BE2C (cell line): ENCODE measurements at regions not wholly inside any gene's neighbourhood (a gene's known extent, or its start where the extent isn't known, plus 50 kb on each side); places are given as distances from the start of the nearest gene placed in this dataset.

Source experiments
- DNase-seq: peaks from one replicate; pipeline ENCODE4 v3.0.0-alpha.2; 2020
- H3K27me3 ChIP-seq: fragments of 250-450 bp; sonication (Bioruptor Pico); 2 replicates; pipeline ENCODE4 v1.5.1; 2020; ENCODE audit warnings: mild to moderate bottlenecking
- H3K36me3 ChIP-seq: fragments of 250-450 bp; sonication (Bioruptor Pico); 2 replicates; pipeline ENCODE4 v1.5.1; 2020; ENCODE audit warnings: mild to moderate bottlenecking
- H3K4me1 ChIP-seq: fragments of 250-450 bp; sonication (Bioruptor Pico); 2 replicates; pipeline ENCODE4 v1.5.1; 2020
- H3K4me3 ChIP-seq: 2 replicates; pipeline ENCODE4 v1.5.1; 2011; ENCODE audit warnings: low read depth, low read length
- H3K9me3 ChIP-seq: fragments of 250-450 bp; sonication (Bioruptor Pico); 2 replicates; pipeline ENCODE4 v1.5.1; 2020
- TF ChIP-seq, protein P1 (sequence below): IDR thresholded peaks from 2 replicates; pipeline ENCODE4 v1.5.1; 2012; ENCODE audit warnings: mild to moderate bottlenecking, low read depth, low read length

DNA sequence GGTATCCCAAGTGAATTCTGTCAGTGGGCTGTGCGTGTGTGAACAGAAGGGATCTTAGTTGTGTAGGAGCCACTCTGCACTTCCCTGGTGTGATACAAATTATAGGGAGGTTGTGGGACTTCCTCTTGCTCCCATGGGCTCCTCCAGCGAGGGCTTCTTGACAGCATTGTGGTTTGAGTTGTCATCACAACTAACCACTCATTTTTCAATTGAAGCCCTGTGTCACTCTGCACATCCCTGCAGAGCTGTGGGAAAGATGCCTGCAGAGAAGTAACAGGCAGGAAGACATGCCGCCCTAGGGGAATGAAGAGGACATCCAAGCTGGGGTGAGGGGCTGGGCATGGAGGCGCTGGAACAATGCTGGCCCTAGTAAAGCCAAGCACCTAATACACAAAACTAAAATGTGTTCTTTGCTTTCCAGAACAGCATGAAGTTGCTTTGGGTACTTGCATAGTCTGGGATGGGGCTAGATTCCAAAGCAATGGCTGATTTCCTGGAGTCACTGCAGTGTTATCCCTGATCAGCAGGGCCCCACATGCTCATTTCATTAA lies 692.5 kb downstream of the TOX3 start:
- DNase-seq, result no peak
- Histone ChIP-seq H3K36me3 (no peaks in the 10 kb centered on the region), H3K9me3 (no peaks in the 10 kb centered on the region), H3K4me1 (no peaks in the 10 kb centered on the region), H3K27me3 (no peaks in the 10 kb centered on the region), H3K4me3 (no peak overlapping the region)
- TF ChIP-seq, protein P1, sequence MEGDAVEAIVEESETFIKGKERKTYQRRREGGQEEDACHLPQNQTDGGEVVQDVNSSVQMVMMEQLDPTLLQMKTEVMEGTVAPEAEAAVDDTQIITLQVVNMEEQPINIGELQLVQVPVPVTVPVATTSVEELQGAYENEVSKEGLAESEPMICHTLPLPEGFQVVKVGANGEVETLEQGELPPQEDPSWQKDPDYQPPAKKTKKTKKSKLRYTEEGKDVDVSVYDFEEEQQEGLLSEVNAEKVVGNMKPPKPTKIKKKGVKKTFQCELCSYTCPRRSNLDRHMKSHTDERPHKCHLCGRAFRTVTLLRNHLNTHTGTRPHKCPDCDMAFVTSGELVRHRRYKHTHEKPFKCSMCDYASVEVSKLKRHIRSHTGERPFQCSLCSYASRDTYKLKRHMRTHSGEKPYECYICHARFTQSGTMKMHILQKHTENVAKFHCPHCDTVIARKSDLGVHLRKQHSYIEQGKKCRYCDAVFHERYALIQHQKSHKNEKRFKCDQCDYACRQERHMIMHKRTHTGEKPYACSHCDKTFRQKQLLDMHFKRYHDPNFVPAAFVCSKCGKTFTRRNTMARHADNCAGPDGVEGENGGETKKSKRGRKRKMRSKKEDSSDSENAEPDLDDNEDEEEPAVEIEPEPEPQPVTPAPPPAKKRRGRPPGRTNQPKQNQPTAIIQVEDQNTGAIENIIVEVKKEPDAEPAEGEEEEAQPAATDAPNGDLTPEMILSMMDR, result no peak

DNA sequence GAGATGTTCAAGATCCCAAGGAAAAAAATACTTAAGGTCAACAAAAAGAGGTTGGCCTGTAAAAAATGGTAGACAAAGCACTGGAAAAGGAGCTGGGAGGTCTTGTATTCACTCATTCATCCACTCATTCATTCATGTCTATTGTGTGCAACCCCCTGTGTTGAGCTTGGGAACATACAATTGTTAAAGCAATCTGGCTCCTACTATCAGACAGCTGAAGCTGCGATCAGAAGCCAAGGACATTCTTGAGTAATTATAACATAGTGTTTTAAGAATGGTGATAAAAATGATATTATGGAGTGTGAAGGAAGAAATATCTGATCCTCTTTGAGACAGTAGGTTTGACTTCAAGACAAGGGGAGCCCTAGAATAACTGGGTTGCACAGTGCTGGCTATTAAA lies 693.4 kb downstream of the TOX3 start:
- TF ChIP-seq, protein P1, result no peak
- H3K9me3 ChIP-seq, result no peaks in the 10 kb centered on the region
- H3K27me3 ChIP-seq, result no peaks in the 10 kb centered on the region
- no peaks in the 10 kb centered on the region for H3K36me3 ChIP-seq
- H3K4me1 ChIP-seq, result no peaks in the 10 kb centered on the region
- DNase-seq, result no peak
- no peak overlapping the region for H3K4me3 ChIP-seq

DNA sequence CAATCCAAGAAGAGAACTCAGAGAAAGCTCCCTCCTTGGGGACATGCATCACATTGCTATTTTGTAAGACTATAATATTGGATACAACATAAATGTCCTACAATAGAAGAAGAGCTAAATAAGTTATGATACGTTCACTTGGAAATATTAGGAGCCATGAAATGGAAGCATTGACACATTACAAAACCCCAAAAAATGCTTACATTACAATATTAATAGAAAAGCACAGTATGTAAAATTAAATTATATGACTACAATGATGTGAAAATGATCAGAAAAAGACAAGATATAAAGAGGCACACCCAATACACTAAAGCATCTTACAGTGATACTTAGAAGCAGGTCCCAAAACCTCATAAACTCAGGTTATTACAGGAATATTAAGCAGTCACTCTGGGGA lies 694.1 kb downstream of the TOX3 start:
- Histone ChIP-seq H3K4me1 (no peaks in the 10 kb centered on the region), H3K9me3 (no peaks in the 10 kb centered on the region), H3K27me3 (no peaks in the 10 kb centered on the region), H3K36me3 (no peaks in the 10 kb centered on the region), H3K4me3 (no peak overlapping the region)
- TF ChIP-seq, protein P1, result no peak
- DNase-seq, result no peak

DNA sequence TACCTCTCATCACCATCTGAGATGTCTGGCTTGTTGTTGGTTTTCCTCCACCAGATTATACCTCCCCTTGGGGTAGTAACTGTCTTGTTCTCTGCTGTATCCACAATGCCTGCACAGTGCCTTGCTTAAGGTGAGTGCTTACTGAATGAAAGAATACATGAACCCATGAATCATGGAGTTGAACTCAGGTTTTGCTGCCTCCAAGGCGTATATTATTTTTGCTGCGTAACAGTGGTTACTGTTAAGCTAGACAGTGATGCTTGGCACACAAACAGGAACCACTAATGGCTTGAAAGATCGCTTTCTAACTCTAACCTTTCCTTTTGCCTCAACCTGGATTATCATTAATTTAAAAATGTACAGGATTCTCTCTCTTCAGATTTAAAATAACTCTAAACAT lies 695.8 kb downstream of the TOX3 start:
- Histone ChIP-seq H3K36me3 (no peaks in the 10 kb centered on the region), H3K4me3 (no peak overlapping the region), H3K4me1 (no peaks in the 10 kb centered on the region), H3K9me3 (no peaks in the 10 kb centered on the region), H3K27me3 (no peaks in the 10 kb centered on the region)
- TF ChIP-seq, protein P1, result no peak
- no peak for DNase-seq

DNA sequence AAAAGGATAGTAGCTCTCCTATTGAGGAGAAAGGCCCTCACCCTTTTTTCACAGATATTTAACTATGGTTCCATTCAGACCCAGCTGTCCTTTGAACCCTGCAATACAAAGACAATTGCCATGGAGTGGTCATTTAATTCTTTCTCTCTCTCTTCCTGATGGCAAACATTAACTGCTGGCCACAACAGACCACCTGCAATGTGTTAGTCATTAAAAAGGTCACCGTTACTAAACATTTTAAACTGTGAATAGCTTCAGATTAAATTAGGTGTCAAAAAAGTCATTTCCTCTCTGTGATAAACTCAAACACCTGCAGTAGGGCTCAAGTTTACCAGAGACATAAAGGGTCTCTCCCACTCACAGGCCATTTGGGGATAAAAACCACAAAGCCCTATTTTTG lies 697.2 kb downstream of the TOX3 start:
- Histone ChIP-seq H3K27me3 (no peaks in the 10 kb centered on the region), H3K36me3 (no peaks in the 10 kb centered on the region), H3K4me3 (no peak overlapping the region), H3K9me3 (no peaks in the 10 kb centered on the region; the same call in 1 of the 2 replicates), H3K4me1 (no peaks in the 10 kb centered on the region)
- TF ChIP-seq, protein P1, result no peak
- DNase-seq, result no peak

DNA sequence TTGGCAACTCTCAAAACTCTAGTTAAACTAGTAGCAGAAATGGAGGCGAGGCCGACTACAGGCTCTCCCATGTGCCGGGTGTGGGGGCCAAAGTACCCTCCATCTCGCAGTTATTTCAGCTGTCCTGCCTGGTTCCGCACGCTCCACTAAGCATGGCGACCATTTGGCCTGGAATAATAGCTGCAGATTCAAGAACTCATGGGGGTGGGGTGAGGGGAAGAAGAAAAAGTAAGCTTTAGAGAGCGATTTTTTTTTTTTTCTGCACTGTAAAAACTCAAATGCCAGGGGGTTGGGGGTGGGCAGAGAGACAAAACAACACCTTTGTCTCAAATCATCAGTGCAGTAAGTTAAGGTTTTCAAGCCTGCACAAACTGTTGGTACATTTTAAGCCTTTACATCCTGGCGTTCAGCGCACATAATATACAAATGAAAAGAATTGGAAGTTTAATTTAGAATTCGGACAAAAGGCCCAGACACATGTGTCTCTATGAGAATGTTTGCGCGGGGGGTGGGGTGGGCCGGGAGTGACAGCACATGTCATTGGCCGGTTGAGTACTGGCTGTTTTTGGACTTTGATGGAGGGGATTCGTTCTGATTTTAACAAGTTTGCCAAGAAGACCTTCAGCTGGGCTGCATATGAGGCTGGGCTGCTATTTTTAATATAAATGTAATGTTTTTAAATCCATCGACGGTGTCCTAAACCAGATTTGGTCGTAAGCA lies 694.7 kb upstream of the SALL1 start:
- Histone ChIP-seq H3K27me3 (no peaks in the 10 kb centered on the region), H3K4me3 (no peak overlapping the region)
- TF ChIP-seq, protein P1, result no peak

More for the DNA sequence above, 694.7 kb upstream of the SALL1 start:
- no peak for DNase-seq
- no peaks in the 10 kb centered on the region; the same call in 1 of the 2 replicates for H3K9me3 ChIP-seq
- H3K4me1 ChIP-seq, result no peaks in the 10 kb centered on the region
- H3K36me3 ChIP-seq, result no peaks in the 10 kb centered on the region
